ENCODE measurements at regions not wholly inside any gene's neighbourhood (a gene's known extent, or its start where the extent isn't known, plus 50 kb on each side); places are given as distances from the start of the nearest gene placed in this dataset.

DNA sequence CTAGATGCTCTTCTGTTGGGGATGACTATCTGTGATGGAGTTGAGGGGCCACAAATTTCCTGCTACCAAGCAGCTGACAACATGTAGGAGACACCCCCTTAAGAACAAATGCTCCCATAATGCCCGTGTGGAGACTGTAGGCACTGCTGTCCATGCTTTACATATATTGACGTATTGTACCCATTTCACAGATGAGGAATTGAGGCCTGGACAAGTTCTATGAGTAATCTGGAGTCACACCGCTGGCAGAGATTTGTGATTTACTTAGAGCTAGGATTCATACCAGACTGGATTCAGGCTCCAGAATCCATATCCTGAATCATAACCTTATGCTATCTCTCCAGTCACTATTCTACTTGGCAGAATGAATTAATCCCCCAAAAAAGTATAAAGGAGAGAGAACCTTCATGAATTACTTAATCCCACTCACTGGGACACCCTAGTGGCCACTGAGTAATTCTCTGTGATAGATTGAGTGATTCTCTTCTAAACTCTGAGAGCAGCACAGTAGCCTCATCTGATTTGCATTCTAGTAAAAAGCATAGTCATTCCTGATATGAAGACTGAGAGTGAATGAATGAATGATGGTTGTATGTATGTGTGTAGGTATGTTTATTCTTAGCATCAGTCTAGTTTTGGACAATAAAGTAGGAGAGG lies 460.7 kb upstream of the MEIS1 start:
- TF ChIP-seq, protein P1, sequence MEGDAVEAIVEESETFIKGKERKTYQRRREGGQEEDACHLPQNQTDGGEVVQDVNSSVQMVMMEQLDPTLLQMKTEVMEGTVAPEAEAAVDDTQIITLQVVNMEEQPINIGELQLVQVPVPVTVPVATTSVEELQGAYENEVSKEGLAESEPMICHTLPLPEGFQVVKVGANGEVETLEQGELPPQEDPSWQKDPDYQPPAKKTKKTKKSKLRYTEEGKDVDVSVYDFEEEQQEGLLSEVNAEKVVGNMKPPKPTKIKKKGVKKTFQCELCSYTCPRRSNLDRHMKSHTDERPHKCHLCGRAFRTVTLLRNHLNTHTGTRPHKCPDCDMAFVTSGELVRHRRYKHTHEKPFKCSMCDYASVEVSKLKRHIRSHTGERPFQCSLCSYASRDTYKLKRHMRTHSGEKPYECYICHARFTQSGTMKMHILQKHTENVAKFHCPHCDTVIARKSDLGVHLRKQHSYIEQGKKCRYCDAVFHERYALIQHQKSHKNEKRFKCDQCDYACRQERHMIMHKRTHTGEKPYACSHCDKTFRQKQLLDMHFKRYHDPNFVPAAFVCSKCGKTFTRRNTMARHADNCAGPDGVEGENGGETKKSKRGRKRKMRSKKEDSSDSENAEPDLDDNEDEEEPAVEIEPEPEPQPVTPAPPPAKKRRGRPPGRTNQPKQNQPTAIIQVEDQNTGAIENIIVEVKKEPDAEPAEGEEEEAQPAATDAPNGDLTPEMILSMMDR (conservative IDR thresholded peaks at IDR 0.05; ENCODE audit: low read length) = no peak
- no peak for TF ChIP-seq EZH2phosphoT487 (IDR thresholded peaks at IDR 0.05; ENCODE audit: borderline replicate concordance)

Data from Loucy (cell line).